ENCODE measurements at regions not wholly inside any gene's neighbourhood (a gene's known extent, or its start where the extent isn't known, plus 50 kb on each side); places are given as distances from the start of the nearest gene placed in this dataset.

GRCh38 chr11:92536883-92537282 lies 312.3 kb downstream of the FAT3 start:
- no peak for TF ChIP-seq ZNF660 (CRISPR knock-in tag; IDR thresholded peaks at IDR 0.05; ENCODE audit: borderline replicate concordance, low read depth)
- no peak for TF ChIP-seq KLF15 (CRISPR knock-in tag; IDR thresholded peaks at IDR 0.05; ENCODE audit: borderline replicate concordance)
- no peak for TF ChIP-seq CTCF (CRISPR knock-in tag; IDR thresholded peaks at IDR 0.05)
- no peak for TF ChIP-seq KLF6 (CRISPR knock-in tag; IDR thresholded peaks at IDR 0.05)
- TF ChIP-seq NFE2L2 (IDR thresholded peaks at IDR 0.05; ENCODE audit: low read length) = no peak
- TF ChIP-seq ZBTB37 (CRISPR knock-in tag; IDR thresholded peaks at IDR 0.05) = no peak
- no peak for TF ChIP-seq CSRNP1 (CRISPR knock-in tag; IDR thresholded peaks at IDR 0.05)
- TF ChIP-seq HCFC1 (IDR thresholded peaks at IDR 0.05; ENCODE audit: low read depth, low read length) = no peak
- TF ChIP-seq ZNF232 (CRISPR knock-in tag; IDR thresholded peaks at IDR 0.05; ENCODE audit: borderline replicate concordance) = no peak
- no peak for TF ChIP-seq MXD1 (CRISPR knock-in tag; IDR thresholded peaks at IDR 0.05)
- TF ChIP-seq STAG1 (CRISPR knock-in tag; IDR thresholded peaks at IDR 0.05) = no peak
- no peak for TF ChIP-seq RFX5 (IDR thresholded peaks at IDR 0.05; ENCODE audit: low read depth, low read length)
